ENCODE measurements at regions not wholly inside any gene's neighbourhood (a gene's known extent, or its start where the extent isn't known, plus 50 kb on each side); places are given as distances from the start of the nearest gene placed in this dataset.

- no peak overlapping the region for H3K9ac ChIP-seq (ENCODE audit: low read length)
- H3K36me3 ChIP-seq (ENCODE audit: control insufficient read depth, insufficient read depth, low read length) = no peaks in the 10 kb centered on the region
- H3K4me3 ChIP-seq (ENCODE audit: low read depth, low read length) = no peak overlapping the region
- no peak overlapping the region for H3K27ac ChIP-seq (ENCODE audit: low read depth, low read length)
- H3K9me3 ChIP-seq (ENCODE audit: control insufficient read depth, insufficient read depth, low read depth, low read length) = no peaks in the 10 kb centered on the region
- H3K27me3 ChIP-seq (ENCODE audit: control insufficient read depth, insufficient read depth, low read length) = no peaks in the 10 kb centered on the region
- H3K4me1 ChIP-seq (ENCODE audit: control insufficient read depth, insufficient read depth, low read length) = peaks cover under 1% of the 10 kb centered on the region
Measured at GRCh38 chr4:30783751-30784150, 63.6 kb downstream of the PCDH7 start.

GRCh38 chr4:30789219-30789671 lies 69.1 kb downstream of the PCDH7 start:
- H3K36me3 ChIP-seq (ENCODE audit: control insufficient read depth, insufficient read depth, low read length) = no peaks in the 10 kb centered on the region
- peaks cover 15% of the 10 kb centered on the region for H3K4me1 ChIP-seq (ENCODE audit: control insufficient read depth, insufficient read depth, low read length)
- H3K9me3 ChIP-seq (ENCODE audit: control insufficient read depth, insufficient read depth, low read depth, low read length) = no peaks in the 10 kb centered on the region
- no peak overlapping the region for H3K9ac ChIP-seq (ENCODE audit: low read length)
- no peaks in the 10 kb centered on the region for H3K27me3 ChIP-seq (ENCODE audit: control insufficient read depth, insufficient read depth, low read length)
- H3K4me3 ChIP-seq (ENCODE audit: low read depth, low read length) = no peak overlapping the region
- H3K27ac ChIP-seq (ENCODE audit: low read depth, low read length) = no peak overlapping the region

GRCh38 chr4:30790123-30790522 lies 70.0 kb downstream of the PCDH7 start:
- Histone ChIP-seq H3K27ac (ENCODE audit: low read depth, low read length) (no peak overlapping the region), H3K9ac (ENCODE audit: low read length) (no peak overlapping the region), H3K27me3 (ENCODE audit: control insufficient read depth, insufficient read depth, low read length) (no peaks in the 10 kb centered on the region), H3K4me1 (ENCODE audit: control insufficient read depth, insufficient read depth, low read length) (peaks cover 15% of the 10 kb centered on the region), H3K36me3 (ENCODE audit: control insufficient read depth, insufficient read depth, low read length) (no peaks in the 10 kb centered on the region), H3K9me3 (ENCODE audit: control insufficient read depth, insufficient read depth, low read depth, low read length) (no peaks in the 10 kb centered on the region), H3K4me3 (ENCODE audit: low read depth, low read length) (no peak overlapping the region)

GRCh38 chr4:30790998-30791397 lies 70.8 kb downstream of the PCDH7 start:
- H3K9me3 ChIP-seq (ENCODE audit: control insufficient read depth, insufficient read depth, low read depth, low read length) = no peaks in the 10 kb centered on the region
- no peak overlapping the region for H3K9ac ChIP-seq (ENCODE audit: low read length)
- H3K36me3 ChIP-seq (ENCODE audit: control insufficient read depth, insufficient read depth, low read length) = no peaks in the 10 kb centered on the region
- H3K27me3 ChIP-seq (ENCODE audit: control insufficient read depth, insufficient read depth, low read length) = no peaks in the 10 kb centered on the region
- H3K4me1 ChIP-seq (ENCODE audit: control insufficient read depth, insufficient read depth, low read length) = peaks cover 15% of the 10 kb centered on the region
- no peak overlapping the region for H3K4me3 ChIP-seq (ENCODE audit: low read depth, low read length)
- no peak overlapping the region for H3K27ac ChIP-seq (ENCODE audit: low read depth, low read length)

- H3K36me3 ChIP-seq (ENCODE audit: control insufficient read depth, insufficient read depth, low read length) = no peaks in the 10 kb centered on the region
- H3K9me3 ChIP-seq (ENCODE audit: control insufficient read depth, insufficient read depth, low read depth, low read length) = no peaks in the 10 kb centered on the region
- peaks cover 15% of the 10 kb centered on the region for H3K4me1 ChIP-seq (ENCODE audit: control insufficient read depth, insufficient read depth, low read length)
- H3K27ac ChIP-seq (ENCODE audit: low read depth, low read length) = no peak overlapping the region
- no peaks in the 10 kb centered on the region for H3K27me3 ChIP-seq (ENCODE audit: control insufficient read depth, insufficient read depth, low read length)
- H3K9ac ChIP-seq (ENCODE audit: low read length) = no peak overlapping the region
- H3K4me3 ChIP-seq (ENCODE audit: low read depth, low read length) = no peak overlapping the region
Measured at GRCh38 chr4:30792601-30793000, 72.4 kb downstream of the PCDH7 start.

GRCh38 chr4:30801876-30802275 lies 81.7 kb downstream of the PCDH7 start:
- H3K4me3 ChIP-seq (ENCODE audit: low read depth, low read length) = no peak overlapping the region
- no peaks in the 10 kb centered on the region for H3K9me3 ChIP-seq (ENCODE audit: control insufficient read depth, insufficient read depth, low read depth, low read length)
- no peaks in the 10 kb centered on the region; the same call in 1 of the 2 replicates for H3K4me1 ChIP-seq (ENCODE audit: control insufficient read depth, insufficient read depth, low read length)
- no peaks in the 10 kb centered on the region for H3K27me3 ChIP-seq (ENCODE audit: control insufficient read depth, insufficient read depth, low read length)
- H3K9ac ChIP-seq (ENCODE audit: low read length) = no peak overlapping the region
- no peaks in the 10 kb centered on the region for H3K36me3 ChIP-seq (ENCODE audit: control insufficient read depth, insufficient read depth, low read length)
- H3K27ac ChIP-seq (ENCODE audit: low read depth, low read length) = no peak overlapping the region

GRCh38 chr4:30802622-30803323 lies 82.6 kb downstream of the PCDH7 start:
- H3K9ac ChIP-seq (ENCODE audit: low read length) = no peak overlapping the region
- no peaks in the 10 kb centered on the region; the same call in 1 of the 2 replicates for H3K4me1 ChIP-seq (ENCODE audit: control insufficient read depth, insufficient read depth, low read length)
- no peaks in the 10 kb centered on the region for H3K27me3 ChIP-seq (ENCODE audit: control insufficient read depth, insufficient read depth, low read length)
- H3K4me3 ChIP-seq (ENCODE audit: low read depth, low read length) = no peak overlapping the region
- H3K27ac ChIP-seq (ENCODE audit: low read depth, low read length) = no peak overlapping the region
- H3K36me3 ChIP-seq (ENCODE audit: control insufficient read depth, insufficient read depth, low read length) = no peaks in the 10 kb centered on the region
- H3K9me3 ChIP-seq (ENCODE audit: control insufficient read depth, insufficient read depth, low read depth, low read length) = no peaks in the 10 kb centered on the region

- Histone ChIP-seq H3K36me3 (ENCODE audit: control insufficient read depth, insufficient read depth, low read length) (no peaks in the 10 kb centered on the region), H3K9me3 (ENCODE audit: control insufficient read depth, insufficient read depth, low read depth, low read length) (no peaks in the 10 kb centered on the region), H3K9ac (ENCODE audit: low read length) (no peak overlapping the region), H3K27me3 (ENCODE audit: control insufficient read depth, insufficient read depth, low read length) (no peaks in the 10 kb centered on the region), H3K27ac (ENCODE audit: low read depth, low read length) (no peak overlapping the region), H3K4me1 (ENCODE audit: control insufficient read depth, insufficient read depth, low read length) (no peaks in the 10 kb centered on the region), H3K4me3 (ENCODE audit: low read depth, low read length) (no peak overlapping the region)
Measured at GRCh38 chr4:30808276-30808675, 88.1 kb downstream of the PCDH7 start.

GRCh38 chr4:30811296-30811695 lies 91.1 kb downstream of the PCDH7 start:
- no peak overlapping the region for H3K27ac ChIP-seq (ENCODE audit: low read depth, low read length)
- H3K27me3 ChIP-seq (ENCODE audit: control insufficient read depth, insufficient read depth, low read length) = no peaks in the 10 kb centered on the region
- H3K4me3 ChIP-seq (ENCODE audit: low read depth, low read length) = no peak overlapping the region
- no peaks in the 10 kb centered on the region for H3K36me3 ChIP-seq (ENCODE audit: control insufficient read depth, insufficient read depth, low read length)
- no peak overlapping the region for H3K9ac ChIP-seq (ENCODE audit: low read length)
- no peaks in the 10 kb centered on the region for H3K9me3 ChIP-seq (ENCODE audit: control insufficient read depth, insufficient read depth, low read depth, low read length)
- H3K4me1 ChIP-seq (ENCODE audit: control insufficient read depth, insufficient read depth, low read length) = peaks cover 6% of the 10 kb centered on the region; the same call in 1 of the 2 replicates

- no peaks in the 10 kb centered on the region for H3K9me3 ChIP-seq (ENCODE audit: control insufficient read depth, insufficient read depth, low read depth, low read length)
- no peak overlapping the region for H3K27ac ChIP-seq (ENCODE audit: low read depth, low read length)
- H3K4me1 ChIP-seq (ENCODE audit: control insufficient read depth, insufficient read depth, low read length) = peaks cover 14% of the 10 kb centered on the region; the same call in 1 of the 2 replicates
- H3K9ac ChIP-seq (ENCODE audit: low read length) = no peak overlapping the region
- no peak overlapping the region for H3K4me3 ChIP-seq (ENCODE audit: low read depth, low read length)
- no peaks in the 10 kb centered on the region for H3K36me3 ChIP-seq (ENCODE audit: control insufficient read depth, insufficient read depth, low read length)
- H3K27me3 ChIP-seq (ENCODE audit: control insufficient read depth, insufficient read depth, low read length) = no peaks in the 10 kb centered on the region
Measured at GRCh38 chr4:30815685-30816084, 95.5 kb downstream of the PCDH7 start.

GRCh38 chr4:30817447-30817846 lies 97.3 kb downstream of the PCDH7 start:
- H3K9ac ChIP-seq (ENCODE audit: low read length) = no peak overlapping the region
- H3K27me3 ChIP-seq (ENCODE audit: control insufficient read depth, insufficient read depth, low read length) = no peaks in the 10 kb centered on the region
- H3K9me3 ChIP-seq (ENCODE audit: control insufficient read depth, insufficient read depth, low read depth, low read length) = no peaks in the 10 kb centered on the region
- peaks cover 22% of the 10 kb centered on the region for H3K4me1 ChIP-seq (ENCODE audit: control insufficient read depth, insufficient read depth, low read length)
- H3K27ac ChIP-seq (ENCODE audit: low read depth, low read length) = no peak overlapping the region
- H3K36me3 ChIP-seq (ENCODE audit: control insufficient read depth, insufficient read depth, low read length) = no peaks in the 10 kb centered on the region
- H3K4me3 ChIP-seq (ENCODE audit: low read depth, low read length) = no peak overlapping the region
